ENCODE measurements at regions not wholly inside any gene's neighbourhood (a gene's known extent, or its start where the extent isn't known, plus 50 kb on each side); places are given as distances from the start of the nearest gene placed in this dataset.

DNA sequence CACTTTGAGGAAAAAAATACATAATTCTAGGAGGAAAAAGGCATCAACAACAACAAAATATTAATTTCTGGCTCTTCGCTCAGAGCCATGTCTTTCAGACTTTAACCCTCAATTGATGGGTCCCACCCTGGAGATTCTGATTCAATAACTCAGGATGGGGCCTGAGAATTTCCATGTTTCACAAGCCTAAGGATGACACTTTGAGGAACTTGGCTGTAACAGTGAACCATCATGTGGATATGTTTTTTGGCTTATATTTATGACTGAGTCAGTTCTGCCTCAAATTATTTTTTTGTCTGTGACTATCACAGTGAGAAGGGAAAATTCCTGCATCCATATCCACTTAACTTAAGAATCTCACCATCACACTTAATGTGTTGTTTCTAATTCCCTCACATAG is 504.6 kb downstream of the RASEF start (continued):
- TF ChIP-seq MLLT1 (IDR thresholded peaks at IDR 0.05) (no peak), E2F4 (CRISPR knock-in tag; IDR thresholded peaks at IDR 0.05; ENCODE audit: low read depth) (no peak)

GRCh38 chr9:82558855-82559630 is 503.9 kb downstream of the RASEF start:
- Histone ChIP-seq H3K9me3 (replicated peaks; ENCODE audit: control insufficient read depth, insufficient read depth, low read depth, low read length) (no peaks in the 10 kb centered on the region), H2AFZ (ENCODE audit: low read depth, low read length) (no peak overlapping the region), H3K27ac (ENCODE audit: extremely low read depth, low read depth, low read length) (no peak overlapping the region), H3K4me3 (no peak overlapping the region), H3K4me1 (replicated peaks in 1 of 2; ENCODE audit: control insufficient read depth in 2 of 2, insufficient read depth in 2 of 2, low read length in 2 of 2) (no peaks in the 10 kb centered on the region), H3K9ac (ENCODE audit: insufficient read depth in 1 of 2, low read depth in 2 of 2, low read length in 2 of 2) (no peak overlapping the region), H3K4me2 (ENCODE audit: insufficient read depth, low read length) (no peak overlapping the region), H3K9me1 (ENCODE audit: control insufficient read depth, insufficient read depth, low read length) (no peaks in the 10 kb centered on the region), H3K36me3 (ENCODE audit: control insufficient read depth, insufficient read depth, low read length) (no peaks in the 10 kb centered on the region), H3K27me3 (ENCODE audit: control insufficient read depth in 2 of 2, insufficient read depth in 2 of 2, low read length in 2 of 2) (no peaks in the 10 kb centered on the region), H3K79me2 (ENCODE audit: control insufficient read depth, insufficient read depth, low read length) (no peaks in the 10 kb centered on the region), H4K20me1 (replicated peaks; ENCODE audit: control insufficient read depth, insufficient read depth, low read length) (no peaks in the 10 kb centered on the region)
- intact Hi-C loops (cut with micrococcal nuclease) (no loop called here), in situ Hi-C loops (cut with MboI) (no loop called here)
- DNase-seq (ENCODE audit: extremely low read depth in 1 of 4, low spot score in 3 of 4) (no peak), ATAC-seq (no peak), FAIRE-seq (no peak)
- TF ChIP-seq ELF2 (CRISPR knock-in tag; IDR thresholded peaks at IDR 0.05) (no peak), ZBTB5 (IDR thresholded peaks at IDR 0.05) (no peak), ZNF511 (CRISPR knock-in tag; IDR thresholded peaks at IDR 0.05) (no peak), ZKSCAN8 (CRISPR knock-in tag; IDR thresholded peaks at IDR 0.05) (no peak), ATF1 (CRISPR knock-in tag; IDR thresholded peaks at IDR 0.05) (no peak), ATF1 (tag; IDR thresholded peaks at IDR 0.05) (no peak), PHTF2 (CRISPR knock-in tag; IDR thresholded peaks at IDR 0.05) (no peak), ESRRB (CRISPR knock-in tag; IDR thresholded peaks at IDR 0.05; ENCODE audit: borderline replicate concordance) (no peak), FOXK2 (conservative IDR thresholded peaks at IDR 0.05 in 1 of 2, IDR thresholded peaks at IDR 0.05 in 1 of 2; ENCODE audit: low read depth in 2 of 2) (no peak), GATAD2A (IDR thresholded peaks at IDR 0.05) (no peak)
- 0% methylated on average over 6 of the region's 9 CpGs for WGBS (ENCODE audit: insufficient coverage, low coverage, missing lambda C conversion rate)
- CTCF ChIA-PET (ENCODE audit: low intra/inter-chr PET ratio): no interaction called here
- POLR2A ChIA-PET: interaction anchor here (0.6 kb wide), 2 partner anchors 20 to 369 kb away, joined by 3 to 4 read pairs; no protein-coding TSS in a partner anchor
- no TSS peak for BruUV-seq (replicated peaks)

Data from K562 (cell line).